Dermis blood vessel endothelial cell (primary cell): ENCODE measurements at regions not wholly inside any gene's neighbourhood (a gene's known extent, or its start where the extent isn't known, plus 50 kb on each side); places are given as distances from the start of the nearest gene placed in this dataset.

Source experiments
- DNase-seq: peaks from one replicate; pipeline ENCODE4 v3.0.0; 2010

- no peak for DNase-seq
These were observed 74.7 kb upstream of the NGF start for GRCh38 chr1:115412733-115413132.

- DNase-seq = no peak
These were observed 74.2 kb upstream of the NGF start for GRCh38 chr1:115412286-115412685.

DNA sequence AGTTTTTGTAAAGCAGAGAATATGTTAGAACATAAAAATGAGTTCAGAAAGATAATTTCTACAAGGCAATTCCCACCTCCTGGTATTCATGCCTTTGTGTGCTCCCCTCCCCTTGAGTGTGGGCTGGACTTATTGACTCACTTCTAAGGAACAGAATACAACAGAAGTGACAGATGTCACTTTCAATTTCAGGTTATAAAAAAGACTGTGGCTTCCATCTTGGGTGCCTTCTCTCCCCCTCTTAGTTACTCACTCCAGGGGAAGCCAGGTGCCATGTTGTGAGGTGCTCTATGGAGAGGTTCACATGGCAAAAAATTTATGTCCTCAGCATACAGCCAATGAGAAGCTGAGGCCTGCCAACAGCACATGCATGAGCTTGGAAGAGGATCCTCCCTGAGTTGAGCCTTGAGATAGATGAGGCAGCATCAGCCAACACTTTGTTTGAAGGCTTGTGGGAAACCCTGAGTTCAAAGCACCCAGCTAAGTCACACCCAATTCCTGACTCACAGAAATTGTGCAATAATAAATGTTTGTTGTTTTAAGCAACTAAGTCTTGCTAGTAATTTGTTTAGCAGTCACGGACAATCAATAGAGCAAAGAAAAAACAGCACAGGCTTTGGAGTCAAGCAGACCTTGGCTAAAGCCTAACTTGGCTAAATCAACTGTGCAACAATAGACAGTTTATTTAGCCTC is 73.5 kb upstream of the NGF start:
- no peak for DNase-seq

GRCh38 chr1:115409094-115410015 is 71.3 kb upstream of the NGF start:
- DNase-seq = no peak

DNA sequence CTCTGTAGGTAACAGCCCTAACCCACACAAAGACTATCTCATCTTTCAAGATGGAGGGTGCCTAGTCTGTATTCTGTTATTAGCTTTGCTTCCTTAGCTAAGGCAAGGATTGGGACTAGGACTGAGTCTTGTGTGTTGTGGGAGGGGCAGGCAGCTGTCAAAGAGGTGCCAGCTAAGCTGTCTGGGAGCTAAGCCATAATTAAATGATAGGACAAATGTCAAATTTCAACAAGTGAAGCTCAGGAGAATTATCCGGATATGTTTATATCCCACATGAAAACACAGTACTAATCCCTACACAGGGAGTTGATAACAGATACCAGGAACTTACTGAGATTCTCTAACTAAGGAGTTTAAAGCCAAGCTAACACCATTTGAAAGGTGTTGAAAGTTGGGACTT is 70.5 kb upstream of the NGF start:
- DNase-seq = no peak

DNA sequence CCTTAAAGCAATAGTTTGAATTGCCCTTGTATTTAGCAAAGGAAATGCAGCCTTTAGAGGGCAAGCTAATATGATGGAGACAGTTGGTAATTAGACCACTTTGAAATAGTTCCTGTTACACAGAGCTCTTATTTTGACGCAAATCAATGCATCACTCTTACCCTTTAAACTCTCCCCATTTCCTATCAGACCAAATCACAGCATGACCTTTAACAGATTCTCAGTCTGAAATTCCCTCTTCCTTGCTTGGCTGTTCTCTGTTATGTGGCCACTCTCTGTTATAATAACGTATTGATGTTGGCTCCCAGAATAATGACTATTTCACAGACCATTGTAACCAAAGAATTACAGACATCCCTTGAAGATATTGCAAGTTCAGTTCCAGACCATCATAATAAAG is 66.9 kb upstream of the NGF start:
- DNase-seq = no peak

GRCh38 chr1:115402753-115403184 is 64.7 kb upstream of the NGF start:
- no peak for DNase-seq

DNA sequence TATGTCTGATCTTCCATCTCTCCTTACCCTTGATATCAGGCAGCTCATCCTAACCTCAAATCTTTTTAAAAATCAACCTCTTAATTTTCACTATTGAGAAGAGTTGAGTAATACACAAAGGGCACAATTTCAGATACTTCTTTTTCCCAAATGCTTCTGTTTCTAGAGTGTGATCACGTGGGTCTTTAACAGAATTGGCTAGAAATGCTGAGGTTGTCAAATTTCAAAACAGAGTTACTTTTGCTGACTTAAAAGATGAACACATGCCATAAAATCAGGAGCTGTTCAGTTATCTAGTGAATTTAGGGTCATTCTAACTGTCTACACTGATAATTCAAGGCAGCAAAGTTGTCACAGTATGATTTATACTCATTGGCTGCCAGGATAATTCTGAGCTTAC is 63.6 kb upstream of the NGF start:
- DNase-seq = no peak

- no peak for DNase-seq
These were observed 62.8 kb upstream of the NGF start for GRCh38 chr1:115400891-115401290.

DNA sequence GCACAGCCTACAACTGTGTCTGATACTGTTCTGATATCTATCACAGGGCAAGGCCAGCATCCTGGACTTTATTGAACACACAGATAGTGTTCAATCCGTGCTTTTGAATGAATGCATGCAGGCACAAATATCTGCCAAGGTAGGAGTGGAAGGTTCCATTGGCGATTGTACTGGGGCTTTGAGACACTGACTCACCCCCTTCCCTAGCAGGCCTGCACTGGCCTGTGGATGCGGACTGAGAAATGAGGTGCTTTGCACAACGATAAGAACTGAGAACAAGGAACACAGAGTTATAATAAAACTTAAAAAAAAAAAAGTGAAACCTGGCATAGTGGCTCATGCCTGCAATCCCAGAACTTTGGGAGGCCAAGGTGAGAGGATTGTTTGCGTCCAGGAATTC is 62.4 kb upstream of the NGF start:
- no peak for DNase-seq

- DNase-seq = no peak
These were observed 60.7 kb upstream of the NGF start for GRCh38 chr1:115398745-115399144.
